ENCODE measurements at regions not wholly inside any gene's neighbourhood (a gene's known extent, or its start where the extent isn't known, plus 50 kb on each side); places are given as distances from the start of the nearest gene placed in this dataset.
"Not testable (repeated sequence)": the region's sequence is repeated elsewhere in the genome, so short reads cannot be mapped to it uniquely, and the experiment has no call there.

GRCh38 chr5:117343726-117344125, 769.1 kb upstream of the SEMA6A start:
- not testable (repeated sequence) for DNase-seq

GRCh38 chr5:117337064-117337749, 762.6 kb upstream of the SEMA6A start:
- no peak for DNase-seq

GRCh38 chr5:117336208-117336607, 761.6 kb upstream of the SEMA6A start:
- no peak for DNase-seq

DNA sequence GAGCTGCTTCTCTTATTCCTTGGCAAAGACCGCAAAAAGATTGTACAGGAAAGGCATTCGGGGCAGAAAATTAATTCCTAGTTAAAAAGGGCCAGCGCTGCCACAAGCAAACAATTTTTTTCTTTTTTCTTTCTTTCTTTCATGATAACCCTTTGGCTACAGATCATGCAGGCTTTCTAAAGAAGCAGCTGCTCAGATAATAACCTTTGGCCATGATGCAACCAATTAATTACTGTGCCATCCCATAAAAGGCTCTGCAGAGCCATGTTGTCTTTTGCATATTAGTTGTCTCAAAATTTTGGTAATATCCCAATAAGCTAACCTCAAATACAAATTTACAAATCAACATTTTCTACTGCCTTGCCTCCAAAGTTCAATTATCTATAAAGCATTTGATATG, 758.4 kb upstream of the SEMA6A start:
- DNase-seq = no peak

GRCh38 chr5:117332341-117332740, 757.7 kb upstream of the SEMA6A start:
- no peak for DNase-seq

DNA sequence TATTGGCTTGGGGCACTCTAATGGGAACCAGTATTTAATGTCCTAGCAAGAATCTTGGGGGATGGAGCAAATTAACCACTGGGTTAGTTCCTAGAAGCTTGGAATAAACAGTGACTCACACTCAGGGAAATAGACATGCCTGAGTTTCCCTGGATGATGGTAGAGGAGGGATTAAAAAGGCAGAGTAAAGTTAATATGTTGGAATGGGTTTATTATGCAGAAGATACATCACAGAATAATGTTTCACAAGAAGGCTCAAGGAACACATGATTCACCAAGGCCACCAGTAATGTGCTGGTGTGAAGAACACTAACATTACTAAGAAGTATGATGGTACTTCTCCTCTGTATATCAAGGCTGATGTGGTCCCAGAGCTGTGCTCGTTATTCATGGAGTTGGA, 752.9 kb upstream of the SEMA6A start:
- DNase-seq = no peak

GRCh38 chr5:117326997-117327396, 752.4 kb upstream of the SEMA6A start:
- DNase-seq = no peak

GRCh38 chr5:117318528-117318927, 743.9 kb upstream of the SEMA6A start:
- no peak for DNase-seq

- no peak for DNase-seq
These were observed 740.5 kb upstream of the SEMA6A start for GRCh38 chr5:117315170-117315569.

DNA sequence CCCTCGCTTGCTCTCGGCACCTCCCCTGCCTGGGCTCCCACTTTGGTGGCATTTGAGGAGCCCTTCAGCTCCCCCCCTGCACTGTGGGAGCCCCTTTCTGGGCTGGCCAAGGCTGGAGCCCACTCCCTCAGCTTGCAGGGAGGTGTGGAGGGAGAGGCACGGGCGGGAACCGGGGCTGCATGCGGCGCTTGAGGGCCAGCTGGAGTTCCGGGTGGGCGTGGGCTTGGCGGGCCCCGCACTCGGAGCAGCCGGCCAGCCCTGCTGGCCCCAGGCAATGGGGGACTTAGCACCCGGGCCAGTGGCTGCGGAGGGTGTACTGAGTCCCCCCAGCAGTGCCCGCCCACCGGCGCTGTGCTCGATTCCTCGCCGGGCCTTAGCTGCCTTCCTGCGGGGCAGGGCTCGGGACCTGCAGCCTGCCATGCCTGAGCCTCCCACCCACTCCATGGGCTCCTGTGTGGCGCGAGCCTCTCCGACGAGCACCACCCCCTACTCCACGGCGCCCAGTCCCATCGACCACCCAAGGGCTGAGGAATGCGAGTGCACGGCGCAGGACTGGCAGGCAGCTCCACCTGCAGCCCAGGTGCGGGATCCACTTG, 730.0 kb upstream of the SEMA6A start:
- not testable (repeated sequence) for DNase-seq

- DNase-seq = no peak
These were observed 728.3 kb upstream of the SEMA6A start for GRCh38 chr5:117302949-117303348.

- DNase-seq = no peak
These were observed 727.9 kb upstream of the SEMA6A start for GRCh38 chr5:117302473-117302872.

DNA sequence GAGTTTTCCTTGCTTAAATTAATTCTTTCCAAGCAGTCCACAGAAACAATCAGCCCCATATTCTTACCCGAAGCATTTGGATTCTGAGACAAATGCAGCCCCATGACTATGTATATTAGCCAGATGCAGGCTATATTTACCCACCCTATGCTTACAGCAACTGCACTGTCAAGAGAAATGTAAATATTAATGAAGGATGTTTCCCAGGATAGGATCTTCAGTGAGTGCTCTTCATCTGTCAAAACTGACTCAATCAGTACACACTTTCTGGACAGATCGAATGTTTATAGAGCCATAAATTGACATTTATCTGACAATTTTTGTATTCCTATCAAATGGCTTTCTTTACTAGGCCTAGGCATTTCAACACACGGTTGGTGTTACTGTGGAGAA, 725.3 kb upstream of the SEMA6A start:
- no peak for DNase-seq

DNA sequence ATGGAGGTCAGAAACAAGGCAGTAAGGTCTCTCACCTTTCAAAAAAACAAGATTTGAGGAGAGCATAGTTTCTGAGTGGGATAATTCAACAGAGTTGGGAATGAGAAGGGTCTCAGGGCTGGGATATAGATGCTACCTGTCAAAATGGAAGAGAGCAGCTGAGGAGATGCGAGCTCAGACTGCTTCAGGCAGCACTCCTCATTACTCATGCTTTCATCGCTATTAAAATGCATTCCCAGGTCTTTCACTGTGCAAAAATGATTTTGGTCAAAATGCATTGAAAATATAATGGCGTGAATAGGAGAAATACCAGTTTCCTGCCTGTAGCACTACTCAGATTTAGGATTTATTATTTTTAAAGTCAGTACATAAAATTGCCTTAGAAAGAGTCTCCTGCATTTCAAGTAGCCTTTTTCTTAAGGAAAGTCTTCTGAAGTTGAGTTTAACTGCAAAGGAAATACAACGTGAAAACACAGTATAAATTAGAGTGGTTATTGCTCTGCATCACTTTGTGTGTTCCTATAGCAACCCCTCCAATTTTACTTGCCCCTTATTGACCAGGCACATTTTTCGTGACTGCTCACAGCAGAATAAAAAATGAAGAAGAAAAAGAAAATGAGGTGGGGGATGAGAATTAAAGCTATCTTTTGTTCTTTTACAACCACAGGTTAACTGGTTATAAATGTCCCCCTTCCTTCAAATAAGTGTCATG, 724.8 kb upstream of the SEMA6A start:
- DNase-seq = no peak

GRCh38 chr5:117296872-117297271, 722.2 kb upstream of the SEMA6A start:
- no peak for DNase-seq

- DNase-seq = no peak
These were observed 721.3 kb upstream of the SEMA6A start for GRCh38 chr5:117295941-117296340.

DNA sequence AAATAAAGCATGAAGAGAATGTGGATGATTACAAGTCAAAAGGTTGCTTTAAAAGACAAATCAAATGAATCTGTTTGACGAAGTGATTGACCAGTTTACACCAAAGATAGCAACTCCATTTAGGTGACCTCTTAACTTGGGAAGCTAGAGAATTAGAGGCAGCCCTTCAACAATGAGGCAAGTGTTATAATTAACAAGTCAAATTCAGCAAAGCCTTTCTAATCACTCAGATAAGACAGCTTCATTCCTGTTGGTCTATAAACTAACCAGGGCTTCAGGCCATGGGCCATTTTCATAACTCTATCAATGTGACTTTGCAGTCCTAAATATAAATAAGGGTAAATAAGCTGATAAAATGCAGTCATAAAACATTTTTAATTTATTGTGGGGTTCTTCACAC, 712.2 kb upstream of the SEMA6A start:
- no peak for DNase-seq

DNA sequence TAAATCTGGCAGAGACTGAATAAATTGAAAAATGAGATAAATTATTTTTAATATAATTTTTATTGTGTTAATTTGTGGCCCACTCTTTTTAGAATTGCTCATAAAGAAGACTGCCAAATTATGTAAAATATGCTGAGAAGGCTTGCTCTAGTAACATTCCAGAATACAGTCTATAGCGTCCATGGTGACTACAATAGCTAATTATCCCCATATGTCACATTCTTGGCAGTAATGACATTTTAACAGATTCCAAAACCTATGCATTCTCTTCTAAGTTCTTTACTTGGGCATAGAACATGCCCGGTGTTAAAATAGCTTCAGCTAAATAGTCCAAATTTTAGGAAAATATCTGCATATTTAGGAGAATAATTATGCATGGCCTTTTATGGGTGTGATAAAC, 697.0 kb upstream of the SEMA6A start:
- DNase-seq = no peak

DNA sequence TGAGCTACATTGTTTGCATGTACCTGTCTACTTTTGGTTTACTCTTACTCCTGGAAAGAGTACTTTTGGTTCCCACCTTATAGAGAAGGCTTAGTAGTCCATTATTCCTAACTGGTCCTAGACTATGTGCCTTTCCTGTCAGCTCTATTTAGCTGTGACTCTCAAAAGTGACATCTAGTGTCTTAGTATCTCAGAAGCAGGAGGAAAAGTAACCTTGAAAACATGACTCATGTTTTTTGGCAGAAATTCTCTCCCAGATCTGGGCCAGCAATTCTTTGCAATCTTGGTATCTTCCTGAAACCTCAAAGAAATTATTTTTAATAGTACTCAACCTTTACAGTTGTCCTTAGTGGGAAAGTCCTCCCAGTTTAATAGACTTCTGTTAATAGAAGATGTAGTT, 691.7 kb upstream of the SEMA6A start:
- DNase-seq = no peak

DNA sequence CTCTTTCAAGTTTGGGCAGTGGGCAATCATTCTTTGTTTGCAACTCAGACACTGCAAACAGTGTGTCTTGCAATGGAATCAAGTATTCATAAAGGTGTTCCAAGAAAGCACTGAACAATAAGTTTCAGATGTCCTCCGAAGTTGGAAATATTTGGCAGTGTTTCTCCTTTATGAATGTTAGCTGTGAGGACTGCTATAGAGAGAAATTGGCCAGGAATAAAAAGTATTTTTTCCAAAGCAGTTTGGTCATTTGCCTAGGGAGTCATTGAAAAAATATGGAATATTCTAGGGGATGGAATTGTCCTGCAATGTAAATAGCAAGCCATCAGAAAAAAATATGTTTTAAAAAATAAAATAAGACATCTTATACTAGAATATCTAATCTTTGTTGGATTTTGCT, 688.6 kb upstream of the SEMA6A start:
- no peak for DNase-seq

- no peak for DNase-seq
These were observed 688.0 kb upstream of the SEMA6A start for GRCh38 chr5:117262572-117263131.

- DNase-seq = no peak
These were observed 687.4 kb upstream of the SEMA6A start for GRCh38 chr5:117261948-117262571.

DNA sequence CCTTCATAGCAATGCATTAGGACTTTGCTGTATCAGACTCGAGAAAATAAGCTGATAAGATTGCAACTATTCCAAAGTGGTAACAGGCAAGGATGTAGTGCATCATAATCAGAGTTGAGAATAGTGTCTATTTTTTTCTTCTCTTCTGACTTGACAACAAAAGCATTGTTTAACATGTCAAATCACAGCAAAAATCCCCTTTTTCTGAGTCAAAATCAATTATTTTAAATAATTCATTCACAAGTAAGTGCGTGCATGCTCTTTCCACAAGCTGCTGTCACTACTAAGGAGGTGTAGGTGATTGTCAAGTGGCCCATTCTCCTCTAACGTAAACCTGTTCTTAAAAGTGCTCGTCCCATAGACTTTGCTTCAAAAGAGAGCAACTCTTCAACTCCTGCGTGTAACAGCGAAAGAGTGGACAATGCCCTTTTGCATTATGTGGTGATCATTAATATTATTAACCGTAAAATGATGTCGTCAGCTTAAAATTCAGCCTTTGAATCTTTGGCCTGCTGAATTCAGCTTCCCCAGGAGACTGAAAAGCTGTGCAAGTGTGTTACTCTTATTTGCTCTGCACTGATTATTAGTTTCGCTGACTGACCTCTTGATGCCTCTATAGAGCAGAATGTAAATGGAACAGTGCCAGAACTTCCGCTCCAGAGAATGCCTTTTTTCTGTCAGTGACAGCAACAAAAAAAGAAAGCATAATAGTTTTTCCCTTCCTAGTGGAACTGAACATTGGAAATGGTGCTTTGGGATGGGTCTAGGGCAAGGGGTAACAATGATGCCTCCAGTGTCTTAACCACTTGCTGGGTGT, 680.8 kb upstream of the SEMA6A start:
- no peak for DNase-seq

Data from CD4-positive, alpha-beta T cell treated with Interferon alpha-2 for 1 hour (primary cell).